H9 (cell line): ENCODE measurements at regions not wholly inside any gene's neighbourhood (a gene's known extent, or its start where the extent isn't known, plus 50 kb on each side); places are given as distances from the start of the nearest gene placed in this dataset.

Experiments used
- DNase-seq: peaks from one replicate; pipeline ENCODE4 v3.0.0-alpha.2; 2017
- H2AFZ ChIP-seq: one replicate; pipeline ENCODE4 v1.6.1; 2013; ENCODE audit warnings: mild to moderate bottlenecking, low read length, control low read depth, moderate library complexity
- H2AK5ac ChIP-seq: 2 replicates; pipeline ENCODE4 v1.6.1; 2013; ENCODE audit warnings: low read length, control low read depth, mixed read lengths; ENCODE audit not compliant: insufficient read length
- H2BK120ac ChIP-seq: one replicate; pipeline ENCODE4 v1.6.1; 2013; ENCODE audit warnings: low read depth, mild to moderate bottlenecking, low read length, control low read depth, inconsistent platforms; ENCODE audit not compliant: poor library complexity, severe bottlenecking
- H2BK12ac ChIP-seq: 2 replicates; pipeline ENCODE4 v1.6.1; 2013; ENCODE audit warnings: low read length, control low read depth, mixed read lengths, low read depth; ENCODE audit not compliant: insufficient read length
- H2BK15ac ChIP-seq: 2 replicates; pipeline ENCODE4 v1.6.1; 2013; ENCODE audit warnings: low read depth, low read length, control low read depth
- H2BK20ac ChIP-seq: one replicate; pipeline ENCODE4 v1.6.1; 2013; ENCODE audit warnings: low read depth, mild to moderate bottlenecking, low read length, control low read depth, inconsistent platforms; ENCODE audit not compliant: poor library complexity, severe bottlenecking
- H2BK5ac ChIP-seq: 2 replicates; pipeline ENCODE4 v1.6.1; 2013; ENCODE audit warnings: low read length, control low read depth, mixed read lengths; ENCODE audit not compliant: insufficient read length
- H3K14ac ChIP-seq: 2 replicates; pipeline ENCODE4 v1.6.1; 2013; ENCODE audit warnings: low read length, control low read depth; ENCODE audit not compliant: insufficient read depth
- H3K18ac ChIP-seq: 2 replicates; pipeline ENCODE4 v1.6.1; 2013; ENCODE audit warnings: low read depth, mild to moderate bottlenecking, mixed read lengths, low read length, control low read depth; ENCODE audit not compliant: insufficient read length
- H3K23ac ChIP-seq: 2 replicates; pipeline ENCODE4 v1.6.1; 2013; ENCODE audit warnings: low read length, control low read depth, mixed read lengths, low read depth; ENCODE audit not compliant: insufficient read length
- H3K23me2 ChIP-seq: 2 replicates; pipeline ENCODE4 v1.6.1; 2013; ENCODE audit warnings: low read depth, mild to moderate bottlenecking, mixed read lengths, low read length, control low read depth; ENCODE audit not compliant: insufficient read length, poor library complexity, severe bottlenecking
- H3K27ac ChIP-seq: 2 replicates; pipeline ENCODE4 v1.5.1; 2013; ENCODE audit warnings: low read length, control low read depth, mixed read lengths, low read depth; ENCODE audit not compliant: insufficient read length
- H3K27me3 ChIP-seq: 2 replicates; pipeline ENCODE4 v1.6.1; 2013; ENCODE audit warnings: low read length, control low read depth, inconsistent platforms; ENCODE audit not compliant: insufficient read depth
- H3K4ac ChIP-seq: 2 replicates; pipeline ENCODE4 v1.6.1; 2013; ENCODE audit warnings: low read depth, mild to moderate bottlenecking, control low read depth, inconsistent platforms, low read length, moderate library complexity
- H3K4me1 ChIP-seq: 2 replicates; pipeline ENCODE4 v1.6.1; 2013; ENCODE audit warnings: low read length, control low read depth, inconsistent platforms; ENCODE audit not compliant: insufficient read depth
- H3K4me2 ChIP-seq: 2 replicates; pipeline ENCODE4 v1.6.1; 2013; ENCODE audit warnings: low read length, control low read depth, mixed read lengths; ENCODE audit not compliant: insufficient read length, insufficient read depth
- H3K56ac ChIP-seq: 2 replicates; pipeline ENCODE4 v1.6.1; 2013; ENCODE audit warnings: low read depth, mild to moderate bottlenecking, mixed read lengths, low read length, control low read depth; ENCODE audit not compliant: insufficient read length
- H3K79me1 ChIP-seq: 2 replicates; pipeline ENCODE4 v1.6.1; 2013; ENCODE audit warnings: low read depth, mild to moderate bottlenecking, moderate library complexity, low read length, control low read depth, inconsistent platforms; ENCODE audit not compliant: insufficient read depth, poor library complexity, severe bottlenecking
- H3K79me2 ChIP-seq: 2 replicates; pipeline ENCODE4 v1.6.1; 2013; ENCODE audit warnings: low read length, control low read depth, inconsistent platforms; ENCODE audit not compliant: insufficient read depth
- H3K9ac ChIP-seq: 2 replicates; pipeline ENCODE4 v1.6.1; 2013; ENCODE audit warnings: low read length, control low read depth, mixed read lengths; ENCODE audit not compliant: insufficient read length; ENCODE audit errors: extremely low read depth
- H3K9me3 ChIP-seq: one replicate; pipeline ENCODE4 v1.6.1; 2013; ENCODE audit warnings: low read depth, low read length, inconsistent platforms; ENCODE audit not compliant: control insufficient read depth
- H3T11ph ChIP-seq: one replicate; pipeline ENCODE4 v1.6.1; 2013; ENCODE audit warnings: mild to moderate bottlenecking, low read length, control low read depth, inconsistent platforms
- H4K20me1 ChIP-seq: one replicate; pipeline ENCODE4 v1.6.1; 2013; ENCODE audit not compliant: control insufficient read depth, insufficient read length, insufficient read depth
- H4K5ac ChIP-seq: 2 replicates; pipeline ENCODE4 v1.6.1; 2013; ENCODE audit warnings: low read depth, mild to moderate bottlenecking, mixed read lengths, low read length, control low read depth; ENCODE audit not compliant: insufficient read length
- H4K8ac ChIP-seq: replicated peaks from 2 replicates; pipeline ENCODE4 v1.6.1; 2013; ENCODE audit warnings: low read length, control low read depth, mixed read lengths, low read depth; ENCODE audit not compliant: insufficient read length
- H4K91ac ChIP-seq: 2 replicates; pipeline ENCODE4 v1.6.1; 2013; ENCODE audit warnings: low read depth, mild to moderate bottlenecking, moderate library complexity, mixed read lengths, low read length, control low read depth; ENCODE audit not compliant: insufficient read length
- H3K27ac Mint-ChIP-seq, 3 experiments: 2 replicates in 2 of 3; 3 replicates in 1 of 3; pipeline ENCODE4 v1.8.0; 2020 to 2021; ENCODE audit warnings: mixed read lengths in 3 of 3, mild to moderate bottlenecking in 1 of 3, moderate library complexity in 1 of 3
- H3K27me3 Mint-ChIP-seq: 2 replicates; pipeline ENCODE4 v1.8.0; 2021; ENCODE audit warnings: low read depth, mild to moderate bottlenecking, moderate library complexity, mixed read lengths
- H3K36me3 Mint-ChIP-seq, 3 experiments: 2 replicates in 2 of 3; 3 replicates in 1 of 3; pipeline ENCODE4 v1.8.0; 2020 to 2021; ENCODE audit warnings: low read depth in 3 of 3, mixed read lengths in 3 of 3; ENCODE audit not compliant: insufficient read depth in 1 of 3
- H3K4me1 Mint-ChIP-seq, 2 experiments: 2 replicates each; pipeline ENCODE4 v1.8.0; 2020; ENCODE audit warnings: mixed read lengths in 2 of 2
- H3K4me3 Mint-ChIP-seq, 2 experiments: 2 replicates in 1 of 2; 3 replicates in 1 of 2; pipeline ENCODE4 v1.8.0; 2020 to 2021; ENCODE audit warnings: mild to moderate bottlenecking in 2 of 2, mixed read lengths in 2 of 2, moderate library complexity in 1 of 2
- H3K9me3 Mint-ChIP-seq, 2 experiments: 2 replicates in 1 of 2; 3 replicates in 1 of 2; pipeline ENCODE4 v1.8.0; 2020; ENCODE audit warnings: mild to moderate bottlenecking in 2 of 2, mixed read lengths in 2 of 2, moderate library complexity in 1 of 2
- WGBS: extraction: QIAGEN DNeasy Blood & Tissue Kit; methylation state at CpG from one replicate; pipeline ENCODE4 v1.1.7; 2013; ENCODE audit warnings: missing lambda C conversion rate, low lambda C conversion rate, mixed read lengths; ENCODE audit not compliant: insufficient read length; ENCODE audit errors: extremely low coverage; 5-methylcytosine and 5-hydroxymethylcytosine counted together
- TF ChIP-seq, protein P1 (sequence below): fragments of 200-600 bp; sonication (generic); conservative IDR thresholded peaks from 3 replicates; pipeline ENCODE4 v1.8.0; 2021; ENCODE audit warnings: antibody characterized with exemption, mild to moderate bottlenecking

DNA sequence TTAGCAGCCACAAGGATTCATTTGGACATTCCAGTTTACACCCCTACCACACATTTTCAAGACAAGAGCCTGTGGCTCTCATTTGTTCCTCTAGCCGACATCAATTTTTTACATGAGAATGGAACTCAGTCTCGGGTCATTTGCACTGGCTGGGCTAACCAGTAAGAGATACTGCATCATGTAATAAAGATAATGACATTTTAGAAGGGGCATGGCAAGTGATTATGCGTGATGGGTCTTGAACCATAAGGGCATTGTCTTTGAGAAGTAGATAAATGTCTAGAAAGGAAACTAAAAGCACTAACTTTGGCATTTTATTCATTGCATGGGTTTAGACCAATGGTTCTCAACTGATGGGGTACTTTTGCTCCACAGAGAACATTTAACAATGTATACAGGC lies 146.0 kb upstream of the GRM7 start:
- WGBS = no CpG with 5 or more reads among the region's 3 CpGs
- H3K4me3 Mint-ChIP-seq = no peak overlapping the region
- Histone ChIP-seq H3K23me2 (no peaks in the 10 kb centered on the region), H3K79me1 (no peaks in the 10 kb centered on the region), H3K56ac (no peak overlapping the region), H3K23ac (no peak overlapping the region), H4K91ac (no peak overlapping the region), H3T11ph (no peak overlapping the region), H3K4ac (no peak overlapping the region), H3K79me2 (no peaks in the 10 kb centered on the region), H3K18ac (no peak overlapping the region), H2BK12ac (no peak overlapping the region), H2BK15ac (no peak overlapping the region), H2BK5ac (no peak overlapping the region), H3K4me2 (no peak overlapping the region), H2AK5ac (no peak overlapping the region), H3K14ac (no peak overlapping the region), H3K9me3 (no peaks in the 10 kb centered on the region), H4K5ac (no peak overlapping the region), H3K9ac (no peak overlapping the region), H4K8ac (no peak overlapping the region), H2BK120ac (no peak overlapping the region), H2AFZ (no peak overlapping the region), H3K27ac (no peak overlapping the region), H4K20me1 (no peaks in the 10 kb centered on the region), H3K4me1 (no peaks in the 10 kb centered on the region; the same call in 1 of the 2 replicates), H3K27me3 (no peaks in the 10 kb centered on the region), H2BK20ac (no peak overlapping the region)
- peaks cover 3% of the 10 kb centered on the region in 2 experiments; a peak in 3 of 4 replicates for H3K4me1 Mint-ChIP-seq
- no peaks in the 10 kb centered on the region for H3K36me3 Mint-ChIP-seq
- no peak overlapping the region for H3K27ac Mint-ChIP-seq
- TF ChIP-seq, protein P1, sequence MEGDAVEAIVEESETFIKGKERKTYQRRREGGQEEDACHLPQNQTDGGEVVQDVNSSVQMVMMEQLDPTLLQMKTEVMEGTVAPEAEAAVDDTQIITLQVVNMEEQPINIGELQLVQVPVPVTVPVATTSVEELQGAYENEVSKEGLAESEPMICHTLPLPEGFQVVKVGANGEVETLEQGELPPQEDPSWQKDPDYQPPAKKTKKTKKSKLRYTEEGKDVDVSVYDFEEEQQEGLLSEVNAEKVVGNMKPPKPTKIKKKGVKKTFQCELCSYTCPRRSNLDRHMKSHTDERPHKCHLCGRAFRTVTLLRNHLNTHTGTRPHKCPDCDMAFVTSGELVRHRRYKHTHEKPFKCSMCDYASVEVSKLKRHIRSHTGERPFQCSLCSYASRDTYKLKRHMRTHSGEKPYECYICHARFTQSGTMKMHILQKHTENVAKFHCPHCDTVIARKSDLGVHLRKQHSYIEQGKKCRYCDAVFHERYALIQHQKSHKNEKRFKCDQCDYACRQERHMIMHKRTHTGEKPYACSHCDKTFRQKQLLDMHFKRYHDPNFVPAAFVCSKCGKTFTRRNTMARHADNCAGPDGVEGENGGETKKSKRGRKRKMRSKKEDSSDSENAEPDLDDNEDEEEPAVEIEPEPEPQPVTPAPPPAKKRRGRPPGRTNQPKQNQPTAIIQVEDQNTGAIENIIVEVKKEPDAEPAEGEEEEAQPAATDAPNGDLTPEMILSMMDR = no peak
- H3K27me3 Mint-ChIP-seq = no peaks in the 10 kb centered on the region
- DNase-seq = no peak
- H3K9me3 Mint-ChIP-seq = no peaks in the 10 kb centered on the region
